ENCODE measurements at regions not wholly inside any gene's neighbourhood (a gene's known extent, or its start where the extent isn't known, plus 50 kb on each side); places are given as distances from the start of the nearest gene placed in this dataset.

DNA sequence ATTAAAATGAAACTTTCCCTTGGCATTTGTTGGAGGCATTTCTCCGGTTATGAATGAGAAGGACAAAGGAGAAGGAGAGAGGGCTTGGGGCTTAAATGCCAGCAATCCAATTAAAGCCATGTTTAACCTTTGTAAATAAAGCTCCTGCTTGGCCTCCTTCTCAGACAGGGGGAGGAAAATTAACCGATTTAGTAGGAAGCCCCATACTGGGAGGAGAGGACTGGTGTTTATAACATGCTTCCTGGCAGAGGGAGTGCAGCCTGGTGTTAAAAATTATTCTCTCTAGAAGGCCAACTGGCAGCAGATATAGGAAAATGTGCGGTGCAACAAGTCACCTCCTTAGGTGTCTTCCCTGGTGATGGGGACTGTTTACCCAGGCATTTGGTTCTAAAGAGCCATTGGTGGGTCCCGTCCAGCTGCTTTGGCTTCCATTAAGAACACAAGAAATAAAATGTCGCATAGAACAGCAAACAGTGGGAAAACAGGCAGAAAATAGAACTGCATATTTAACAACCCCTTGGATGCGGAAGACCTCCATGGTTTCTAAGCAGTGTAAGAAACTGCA, 846.5 kb downstream of the TYW1 start:
- no peak for DNase-seq (ENCODE audit: low spot score)

DNA sequence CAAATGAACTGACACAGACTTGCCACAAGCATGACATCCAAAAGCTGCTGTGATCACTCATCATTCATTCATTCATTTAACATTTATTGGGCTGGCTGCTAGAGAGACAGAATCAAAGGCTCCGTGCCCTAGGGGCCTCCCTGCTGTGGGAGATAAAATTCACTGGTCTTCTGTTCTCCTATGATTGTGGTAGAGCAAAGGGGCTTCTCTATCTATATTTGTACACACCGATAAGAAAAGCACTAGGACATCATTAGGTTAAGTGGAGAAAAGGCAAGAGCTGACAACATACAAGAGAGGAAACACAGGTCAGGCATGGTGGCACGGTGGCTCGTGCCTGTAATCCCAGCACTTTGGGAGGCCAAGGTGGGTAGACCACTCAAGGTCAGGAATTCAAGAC, 847.0 kb downstream of the TYW1 start:
- no peak for DNase-seq (ENCODE audit: low spot score)

DNA sequence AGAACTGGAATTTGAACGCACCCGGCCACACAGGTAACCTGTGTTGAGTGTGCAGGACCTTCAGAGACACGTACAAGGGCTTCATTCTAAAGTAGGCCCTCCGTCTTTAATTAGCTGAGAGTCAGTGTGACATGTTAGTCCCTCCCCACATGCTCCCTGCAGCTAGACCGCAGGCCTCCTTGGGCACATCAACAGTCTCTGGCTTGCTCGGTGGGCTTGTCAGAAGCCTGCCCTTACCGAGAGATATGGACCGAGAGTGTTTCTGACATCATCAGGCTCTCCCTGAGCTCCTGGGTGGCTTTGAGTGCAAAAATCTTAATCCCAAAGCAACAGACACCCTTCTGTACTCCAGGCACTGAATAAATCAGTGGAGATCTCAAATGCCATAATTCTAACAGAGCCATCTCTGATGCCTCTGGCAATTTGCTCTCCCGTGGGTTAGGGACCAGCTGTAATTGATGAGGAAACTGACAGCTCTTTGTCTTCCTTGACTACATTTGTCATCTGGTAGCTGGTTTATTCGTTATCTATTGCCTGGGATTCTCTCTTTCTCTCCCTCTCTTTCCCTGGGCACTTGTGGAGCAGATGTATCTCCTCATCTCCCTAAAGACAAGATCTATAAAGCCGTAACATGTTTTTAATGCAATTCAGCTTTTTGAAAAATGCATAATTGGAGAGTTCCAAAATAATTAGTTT, 850.6 kb downstream of the TYW1 start:
- peak; percentile 15 for DNase-seq (ENCODE audit: low spot score)

DNA sequence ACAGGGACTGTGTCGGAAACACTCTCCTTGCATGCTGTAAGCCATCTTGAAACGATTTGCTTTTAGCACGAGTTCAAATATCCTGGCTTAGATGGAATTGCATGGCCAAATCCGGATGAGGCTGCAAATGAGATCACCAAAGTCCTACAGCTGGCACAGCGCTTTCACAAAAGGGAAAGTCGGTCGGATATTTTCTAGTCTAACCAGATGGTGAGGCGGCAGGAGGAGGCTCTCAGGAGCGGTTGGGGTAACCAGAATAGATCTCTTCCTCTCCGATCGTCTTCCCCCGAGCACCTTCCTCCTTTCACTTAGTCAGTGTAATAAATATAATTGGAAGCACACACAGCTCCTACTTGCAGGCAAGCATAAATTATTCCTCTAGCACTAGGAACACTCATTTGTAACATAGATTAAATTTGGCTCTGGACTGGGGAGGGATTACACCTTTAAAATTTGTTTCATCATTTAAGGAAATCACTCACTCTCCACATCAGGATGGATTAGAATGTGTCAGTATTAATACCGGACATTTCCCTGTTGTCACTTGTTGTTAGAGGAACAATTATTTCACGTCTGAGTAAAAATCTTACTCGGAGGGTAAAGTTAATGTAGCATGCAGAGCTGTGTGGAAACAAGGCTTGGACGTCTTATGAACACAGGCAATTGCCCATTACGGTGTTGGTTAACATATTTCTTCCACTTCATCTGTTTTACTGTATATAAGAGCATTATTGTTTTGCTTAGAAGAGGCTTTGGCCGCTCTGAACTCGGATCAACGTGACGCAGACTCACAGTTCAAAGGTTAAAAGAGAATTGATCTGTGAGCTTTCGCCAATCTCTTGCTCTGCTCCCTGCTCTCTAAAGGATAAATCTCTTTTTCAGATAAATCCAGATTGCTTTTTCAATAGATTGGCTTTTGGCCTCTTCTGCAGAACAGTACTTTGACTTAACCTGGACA, 857.9 kb downstream of the TYW1 start:
- DNase-seq (ENCODE audit: low spot score) = peak; percentile 11

DNA sequence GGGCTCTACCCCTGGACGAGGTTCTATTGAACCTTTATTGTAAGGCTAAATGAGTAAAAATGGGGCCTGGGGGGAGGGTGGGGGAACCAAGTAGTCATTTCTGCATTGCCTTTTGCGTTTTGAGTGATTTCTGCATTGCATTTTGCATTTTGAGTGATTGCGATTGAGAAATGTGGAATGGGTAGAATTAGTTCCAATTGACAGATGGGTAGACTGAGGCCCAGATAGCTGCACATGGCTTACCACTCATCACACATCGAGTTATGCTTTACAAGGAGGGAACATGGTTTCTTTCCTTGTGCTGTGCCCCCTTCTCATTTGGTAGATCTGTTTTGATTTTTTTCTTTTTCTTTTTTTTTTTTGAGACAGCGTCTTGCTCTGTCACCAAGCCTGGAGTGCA, 858.7 kb downstream of the TYW1 start:
- no peak for DNase-seq (ENCODE audit: low spot score)

DNA sequence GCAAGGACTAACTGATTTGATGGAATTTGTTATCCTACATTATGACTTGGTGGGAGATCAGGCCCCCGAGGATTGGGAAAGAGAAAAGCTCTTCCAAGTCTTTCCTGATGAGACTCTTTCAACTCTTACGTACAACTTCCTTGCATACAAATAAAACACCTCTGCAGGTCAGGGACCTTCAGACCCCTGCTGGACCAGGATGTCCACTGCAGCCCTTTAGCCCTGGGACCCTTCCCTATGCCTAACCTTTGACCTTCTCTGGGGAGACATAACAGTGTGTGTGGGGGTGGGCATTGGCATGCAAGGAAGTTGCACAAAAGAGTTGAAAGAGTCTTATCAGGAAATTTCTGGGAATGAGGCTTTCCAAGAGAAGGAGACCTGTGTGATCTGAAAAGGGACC, 859.4 kb downstream of the TYW1 start:
- DNase-seq (ENCODE audit: low spot score) = no peak

DNA sequence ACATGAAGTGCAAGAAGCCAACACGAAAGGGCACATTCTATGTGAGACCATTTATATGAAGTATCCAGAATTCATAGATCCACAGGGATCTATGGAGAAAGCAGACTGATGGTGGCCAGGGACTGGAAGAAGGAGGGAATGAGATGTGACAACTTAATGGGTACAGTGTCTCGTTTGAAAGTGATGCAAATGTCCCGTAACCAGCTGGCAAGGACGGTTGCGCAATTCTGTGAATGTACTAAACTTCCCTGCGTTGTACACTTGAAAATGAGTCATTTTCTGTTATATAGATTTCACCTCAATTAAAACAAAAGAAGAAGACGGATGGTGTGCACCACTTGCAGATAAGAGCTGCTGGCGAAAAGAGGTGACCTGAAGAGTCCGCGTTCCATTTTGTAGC, 861.1 kb downstream of the TYW1 start:
- no peak for DNase-seq (ENCODE audit: low spot score)

DNA sequence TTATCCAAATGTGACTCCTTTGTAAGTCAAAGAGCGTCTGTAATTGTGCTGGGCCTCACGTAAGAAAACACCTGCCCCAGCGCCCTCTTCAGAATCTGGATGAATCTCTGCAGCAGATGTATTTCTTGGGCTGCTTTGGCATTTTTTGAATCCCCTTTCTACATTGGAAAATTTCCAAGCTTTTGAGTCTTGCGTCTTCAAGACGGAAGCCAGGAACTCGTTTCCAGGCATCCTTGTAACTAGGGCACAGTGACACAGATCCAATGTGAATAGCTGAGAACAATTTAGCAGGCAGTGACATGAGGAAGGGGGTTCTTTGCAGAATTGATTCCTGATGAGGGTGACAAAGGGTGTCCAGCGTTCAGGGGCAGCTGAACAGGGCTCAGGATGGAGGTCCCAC, 862.3 kb downstream of the TYW1 start:
- peak; percentile 6 for DNase-seq (ENCODE audit: low spot score)

DNA sequence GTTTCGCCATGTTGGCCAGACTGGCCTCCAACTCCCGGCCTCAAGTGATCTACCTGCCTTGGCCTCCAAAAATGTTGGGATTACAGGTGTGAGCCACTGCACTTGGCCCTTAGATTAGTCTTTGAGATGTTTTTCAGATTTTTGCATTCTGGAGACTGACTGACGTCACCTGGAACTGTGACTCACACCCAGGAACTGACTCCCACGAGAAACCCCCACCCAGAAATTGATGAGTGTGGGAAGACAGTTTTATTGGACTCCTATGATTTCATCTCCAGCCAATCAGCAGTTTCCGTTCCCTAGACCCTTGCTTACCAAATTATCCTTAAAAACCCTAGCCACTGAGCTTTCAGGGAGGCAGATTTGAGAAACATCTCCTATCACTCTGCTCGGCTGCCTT, 867.3 kb downstream of the TYW1 start:
- no peak for DNase-seq (ENCODE audit: low spot score)

DNA sequence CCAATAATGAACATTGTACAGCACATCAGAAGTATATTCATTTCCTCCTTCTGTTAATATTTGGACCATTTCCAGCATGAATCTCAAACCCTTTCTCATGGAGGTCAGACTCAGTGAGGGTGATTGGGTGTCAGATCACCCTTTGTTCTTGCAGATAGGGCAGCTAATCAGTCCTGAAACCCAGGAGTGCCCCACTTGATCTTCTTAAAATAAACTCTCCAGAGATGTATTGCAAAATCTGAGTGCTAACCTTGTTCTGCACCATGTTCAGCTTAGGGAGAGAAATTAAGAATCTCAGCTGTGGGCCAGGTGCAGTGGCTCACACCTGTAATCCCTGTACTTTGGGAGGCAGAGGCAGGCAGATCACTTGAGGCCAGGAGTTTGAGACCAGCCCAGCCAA, 869.4 kb downstream of the TYW1 start:
- DNase-seq (ENCODE audit: low spot score) = no peak

DNA sequence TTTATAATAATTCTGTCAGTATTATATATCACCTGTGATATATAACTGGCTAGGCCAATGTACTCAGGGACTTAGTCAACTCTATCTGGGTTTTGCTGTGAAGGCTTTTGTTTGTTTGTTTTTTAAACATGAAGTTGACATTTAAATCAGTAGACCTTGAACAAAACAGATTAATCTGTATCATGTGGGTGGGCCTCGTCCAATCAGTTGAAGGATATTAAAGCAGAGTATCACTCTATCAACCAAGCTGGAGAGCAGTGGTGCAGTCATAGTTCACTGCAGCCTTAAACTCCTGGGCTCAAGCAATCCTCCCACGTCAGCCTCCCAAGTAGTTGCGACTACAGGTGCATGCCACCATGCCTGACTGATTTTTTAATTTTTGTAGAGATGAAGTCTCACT, 870.2 kb downstream of the TYW1 start:
- no peak for DNase-seq (ENCODE audit: low spot score)

DNA sequence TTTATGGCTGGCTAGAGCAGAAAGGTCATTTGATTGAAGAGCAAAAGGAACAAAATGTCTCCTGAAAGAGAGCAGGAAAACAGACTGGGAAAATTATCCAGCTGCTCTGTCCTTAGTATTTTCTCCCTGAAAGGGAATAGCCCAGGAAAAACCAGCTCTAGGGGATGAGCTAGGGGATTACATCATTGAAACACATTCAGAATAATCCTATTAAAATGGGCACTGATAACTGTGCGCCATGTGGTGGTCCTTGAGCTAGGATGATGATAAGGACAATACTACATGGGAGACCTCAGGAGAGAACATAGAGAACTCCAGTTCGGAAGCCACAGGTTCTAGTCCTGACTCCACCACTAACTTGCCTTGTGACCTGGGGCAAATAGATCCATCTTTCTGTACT, 873.8 kb downstream of the TYW1 start:
- DNase-seq (ENCODE audit: low spot score) = no peak

DNA sequence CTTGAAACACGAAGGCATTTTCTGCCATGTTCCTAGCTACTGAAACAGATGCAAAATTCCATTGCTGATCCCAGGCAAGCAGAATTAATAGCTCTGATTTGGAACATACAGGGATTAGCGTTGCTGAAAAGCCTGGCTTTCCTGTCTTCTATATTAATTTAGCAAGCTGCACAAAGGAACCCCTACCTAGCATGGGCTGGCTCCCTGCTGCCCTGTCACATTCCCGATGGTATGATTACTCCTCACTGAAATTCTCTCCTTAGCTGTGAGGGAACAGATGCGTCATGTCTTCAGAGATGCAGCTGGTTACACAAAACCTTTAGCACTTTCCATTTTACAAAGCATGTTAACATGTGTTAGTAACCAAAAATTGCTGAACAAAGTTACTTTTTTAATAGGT, 878.9 kb downstream of the TYW1 start:
- DNase-seq (ENCODE audit: low spot score) = no peak

DNA sequence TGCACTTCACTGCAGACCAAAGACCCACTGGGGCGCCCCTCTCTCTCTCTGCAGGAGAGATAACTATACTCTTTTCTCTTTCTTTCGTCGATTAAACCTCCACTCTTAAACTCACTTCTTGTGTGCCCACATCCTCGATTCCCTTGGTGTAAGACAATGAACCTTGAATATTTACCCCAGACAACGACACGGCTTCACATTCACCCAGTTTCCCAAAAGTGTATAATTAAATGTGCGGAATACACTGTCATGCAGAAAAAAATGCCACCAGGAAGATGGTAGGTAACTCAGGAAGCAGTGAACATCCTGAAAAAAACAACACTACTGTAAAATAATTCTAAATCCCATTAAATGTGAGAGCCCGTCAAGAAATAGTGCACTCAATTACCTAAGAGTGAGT, 882.2 kb downstream of the TYW1 start:
- no peak for DNase-seq (ENCODE audit: low spot score)

DNA sequence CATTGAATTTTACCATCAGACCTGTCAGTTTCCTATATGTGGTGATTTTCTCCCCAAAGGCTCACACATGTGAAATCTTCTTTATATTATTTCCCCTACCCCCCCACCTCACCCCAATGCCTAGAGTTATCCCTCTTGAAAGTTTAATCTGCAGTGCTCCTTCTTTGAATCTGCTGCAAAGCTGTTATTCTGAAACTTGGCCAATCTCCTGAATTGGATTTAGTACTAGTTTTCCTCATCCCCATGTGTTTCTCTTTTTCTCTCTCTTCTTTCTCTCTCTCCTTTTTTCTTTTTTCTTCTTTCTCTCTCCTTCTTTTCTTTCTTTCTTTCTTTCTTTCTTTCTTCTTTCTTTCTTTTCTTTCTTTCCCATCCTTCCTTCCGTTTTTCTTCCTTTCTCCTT, 886.2 kb downstream of the TYW1 start:
- no peak for DNase-seq (ENCODE audit: low spot score)

DNA sequence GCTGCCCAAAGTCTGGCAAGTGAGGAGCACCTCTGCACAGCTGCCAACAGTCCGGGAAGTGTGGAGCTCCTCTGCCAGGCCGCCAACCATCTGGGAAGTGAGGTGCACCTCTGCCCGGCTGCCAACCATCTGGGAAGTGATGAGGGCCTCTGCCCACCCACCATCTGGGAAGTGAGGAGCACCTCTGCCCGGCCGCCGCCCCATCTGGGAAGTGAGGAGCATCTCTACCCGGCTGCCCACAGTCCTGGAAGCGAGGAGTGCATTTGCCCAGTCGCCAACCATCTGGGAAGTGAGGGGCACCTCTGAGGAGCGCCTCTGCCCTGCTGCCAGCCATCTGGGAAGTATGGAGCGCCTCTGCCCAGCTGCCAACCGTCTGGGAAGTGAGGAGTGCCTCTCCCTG, 893.7 kb downstream of the TYW1 start:
- DNase-seq (ENCODE audit: low spot score) = no peak

DNA sequence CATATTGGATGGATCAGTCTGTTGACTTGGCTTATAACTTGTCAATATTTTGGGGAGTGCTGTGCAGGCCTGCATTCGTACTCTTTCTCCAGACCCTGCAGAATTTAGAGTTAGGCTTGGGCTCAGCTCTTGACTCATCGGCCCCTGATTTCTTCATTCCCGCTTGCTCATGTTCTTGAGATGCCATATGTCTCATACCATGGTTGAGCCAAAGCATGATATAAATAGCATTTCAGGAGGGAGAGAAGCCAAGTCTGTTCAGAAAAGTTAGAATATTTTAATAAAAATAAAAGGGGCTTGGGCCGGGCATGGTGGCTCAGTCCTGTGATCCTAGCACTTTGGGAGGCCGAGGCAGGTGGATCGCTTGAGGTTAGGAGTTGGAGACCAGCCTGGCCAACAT, 898.1 kb downstream of the TYW1 start:
- no peak for DNase-seq (ENCODE audit: low spot score)

DNA sequence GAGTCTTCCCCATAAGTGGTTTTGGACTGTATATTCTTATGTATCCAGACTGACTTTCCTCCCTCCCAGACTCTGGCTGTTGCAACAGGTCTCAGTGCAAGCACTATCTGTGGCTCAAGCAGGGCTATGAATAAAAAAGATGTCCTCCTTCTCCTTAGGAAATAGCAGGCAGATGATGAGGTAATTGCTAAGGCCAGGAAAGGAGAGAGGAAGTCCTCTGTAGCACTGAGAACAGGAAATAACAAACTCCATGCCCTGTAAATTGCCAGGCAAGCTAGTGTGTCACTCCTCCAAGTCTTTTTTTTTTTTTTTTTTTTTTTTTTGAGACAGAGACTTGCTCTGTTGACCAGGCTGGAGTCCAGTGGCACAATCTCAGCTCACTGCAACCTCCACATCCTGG, 900.1 kb downstream of the TYW1 start:
- DNase-seq (ENCODE audit: low spot score) = no peak

DNA sequence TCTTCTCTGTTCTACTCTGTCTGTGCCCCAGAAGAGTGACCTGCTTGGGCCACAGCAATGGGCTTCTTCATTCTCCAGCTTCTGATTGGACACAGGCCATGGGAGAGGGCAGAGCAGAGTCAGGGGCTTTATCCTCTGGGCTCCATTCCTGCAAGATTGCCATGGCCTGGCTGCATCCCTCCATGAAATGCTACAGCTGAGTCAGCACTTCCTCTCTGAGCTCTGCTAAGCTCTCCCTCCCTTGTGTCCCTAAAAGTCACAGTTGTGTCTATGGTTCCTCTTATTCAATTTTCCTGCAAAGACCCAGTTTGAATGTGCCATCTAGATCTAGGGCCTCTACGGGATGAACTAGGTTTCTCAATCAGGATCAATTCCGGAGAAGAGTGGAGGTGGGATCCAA, 903.8 kb downstream of the TYW1 start:
- DNase-seq (ENCODE audit: low spot score) = no peak

DNA sequence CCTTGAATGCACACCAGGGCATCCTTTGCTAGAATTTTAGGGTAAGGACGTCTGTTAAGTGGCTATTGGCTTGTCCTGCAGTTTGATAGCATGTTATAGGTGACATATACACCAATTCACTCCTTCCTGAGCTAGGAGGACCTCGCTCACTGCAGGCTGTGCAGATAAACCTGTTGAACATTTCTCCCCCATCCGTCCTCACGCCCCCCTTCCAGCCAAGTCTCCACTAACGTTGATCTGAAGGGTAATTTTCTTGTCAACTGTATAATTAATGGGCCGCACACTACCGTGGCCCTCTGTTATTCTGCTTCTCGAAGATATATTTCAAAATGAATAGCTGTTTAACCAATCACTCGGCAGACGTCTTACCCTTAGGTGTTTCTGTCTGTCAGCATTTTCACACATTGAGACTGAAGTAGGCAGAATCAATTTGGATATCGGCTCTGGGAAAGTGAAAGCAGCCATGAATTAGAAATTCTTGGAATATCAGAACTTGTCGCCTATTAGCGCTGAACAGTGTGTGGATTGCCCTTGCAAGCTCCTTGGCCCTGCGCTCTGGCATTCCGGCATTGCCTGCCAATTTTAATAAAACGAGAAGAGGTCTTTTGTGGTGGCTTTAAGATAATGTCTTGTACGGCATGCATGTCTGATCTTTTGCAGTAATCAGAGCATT, 905.3 kb downstream of the TYW1 start:
- no peak for DNase-seq (ENCODE audit: low spot score)

DNA sequence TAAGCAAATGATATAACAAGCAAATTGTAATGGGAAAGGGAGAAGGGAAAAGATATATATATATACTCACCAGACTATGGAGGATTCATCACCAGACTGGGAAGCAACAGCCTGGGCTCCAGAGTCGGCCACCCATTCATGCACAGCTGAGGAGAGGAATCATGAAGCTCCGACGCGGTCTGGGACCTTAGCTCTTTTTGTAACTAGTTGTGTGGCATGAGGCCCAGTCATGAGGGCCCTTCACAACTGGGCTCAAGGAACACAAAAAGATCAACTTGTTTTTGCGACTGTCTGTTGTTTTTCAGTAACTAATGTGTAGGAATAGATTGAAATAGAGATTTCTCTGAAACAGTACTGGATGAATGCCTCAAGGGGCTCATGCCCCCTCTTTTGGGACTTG, 911.2 kb downstream of the TYW1 start:
- DNase-seq (ENCODE audit: low spot score) = no peak

DNA sequence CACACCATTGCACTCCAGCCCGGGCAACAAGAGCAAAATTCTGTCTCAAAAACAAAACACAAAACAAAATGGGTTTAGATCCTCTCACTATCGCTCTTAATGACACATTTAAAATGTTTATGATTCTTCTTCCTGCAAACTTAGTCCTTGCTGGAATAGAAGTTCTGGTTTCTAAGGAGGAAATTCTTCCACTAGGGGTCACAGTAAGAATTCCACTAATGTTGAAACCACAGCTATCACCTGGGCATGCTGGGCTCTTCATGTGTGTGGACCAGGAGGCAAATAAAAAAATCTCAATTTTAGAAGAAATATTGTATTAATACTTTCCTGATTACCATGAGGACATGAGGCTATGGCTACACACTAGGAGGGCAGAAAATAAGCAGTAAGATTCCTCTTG, 915.8 kb downstream of the TYW1 start:
- DNase-seq (ENCODE audit: low spot score) = no peak

DNA sequence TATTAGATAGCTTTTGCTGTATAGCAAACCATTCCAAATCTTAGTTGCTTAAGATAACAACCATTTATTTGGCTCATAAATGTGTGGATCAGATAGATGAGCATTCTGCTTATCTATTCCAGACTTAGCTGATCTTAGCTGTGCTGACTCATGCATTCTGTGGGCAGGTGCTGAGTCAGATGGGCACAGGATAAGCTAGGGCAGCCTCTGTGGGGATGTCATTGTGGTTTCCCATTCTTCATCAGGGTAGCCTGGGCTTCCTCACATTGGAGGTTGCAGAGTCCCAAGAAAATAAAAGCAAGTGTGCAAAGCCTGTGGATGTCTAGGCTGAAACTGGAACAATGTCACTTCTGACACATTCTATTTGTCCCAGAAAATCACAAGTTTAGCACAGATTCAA, 917.0 kb downstream of the TYW1 start:
- peak; percentile 32 for DNase-seq (ENCODE audit: low spot score)
